Sigmoid colon (tissue), 6 donors: ENCODE measurements at regions not wholly inside any gene's neighbourhood (a gene's known extent, or its start where the extent isn't known, plus 50 kb on each side); places are given as distances from the start of the nearest gene placed in this dataset.

ENCODE experiments used
- DNase-seq: peaks from one replicate; pipeline ENCODE4 v3.0.0-alpha.2; 2019
- H3K27ac ChIP-seq, 4 donors: fragments of 200-600 bp; sonication (generic); one replicate each; pipeline ENCODE4 v1.5.1; 2016 to 2019; ENCODE audit warnings: mild to moderate bottlenecking in 1 of 4
- H3K27me3 ChIP-seq, 3 donors: fragments of 200-600 bp; sonication (generic); one replicate each; pipeline ENCODE4 v1.5.1; 2019; ENCODE audit warnings: mild to moderate bottlenecking in 1 of 3
- H3K36me3 ChIP-seq, 4 donors: fragments of 200-600 bp; sonication (generic); one replicate each; pipeline ENCODE4 v1.5.1; 2016 to 2019
- H3K4me1 ChIP-seq, 4 donors: fragments of 200-600 bp; sonication (generic); one replicate each; pipeline ENCODE4 v1.5.1; 2017 to 2019
- H3K4me3 ChIP-seq, 4 donors: fragments of 200-600 bp; sonication (generic); one replicate each; pipeline ENCODE4 v1.5.1; 2017 to 2019; ENCODE audit warnings: mild to moderate bottlenecking in 2 of 4, moderate library complexity in 1 of 4
- H3K9me3 ChIP-seq, 4 donors: fragments of 200-600 bp in 3 of 4; sonication (generic) in 3 of 4; one replicate each; pipeline versions ENCODE4 v1.5.1 to v1.6.1; 2013 to 2019
- CTCF ChIP-seq, 4 experiments: fragments of 450-650 bp in 3 of 4; fragments of 200-600 bp in 1 of 4; IDR thresholded peaks; one replicate each; pipeline ENCODE4 v1.5.1; 2016 to 2019; ENCODE audit warnings: antibody characterized with exemption in 4 of 4, mild to moderate bottlenecking in 3 of 4, moderate library complexity in 2 of 4
- EP300 ChIP-seq, 4 donors: sonication (generic); formaldehyde crosslinking; IDR thresholded peaks; one replicate each; pipeline ENCODE4 v1.6.1; 2017; ENCODE audit warnings: antibody characterized with exemption in 4 of 4
- POLR2A ChIP-seq, 2 donors: fragments of 450-650 bp; IDR thresholded peaks; one replicate each; pipeline ENCODE4 v1.6.1; 2016; ENCODE audit warnings: antibody characterized with exemption in 2 of 2, mild to moderate bottlenecking in 2 of 2, moderate library complexity in 2 of 2
- POLR2AphosphoS5 ChIP-seq, 4 donors: sonication (generic); formaldehyde crosslinking; IDR thresholded peaks; one replicate each; pipeline ENCODE4 v1.6.1; 2017; ENCODE audit warnings: antibody characterized with exemption in 4 of 4
- WGBS, 2 donors: extraction: QIAGEN DNeasy Blood & Tissue Kit; methylation state at CpG; one replicate each; pipeline ENCODE4 v1.1.7; 2013; 5-methylcytosine and 5-hydroxymethylcytosine counted together
- intact Hi-C: fragments of 100-400 bp; cut with DNase I; formaldehyde crosslinking; loops from one replicate; pipeline ENCODE4 v1.15.1; 2023
- donor health status: healthy with polysubstance abuse.
- donor health status: healthy.

- intact Hi-C loops: no loop called here
- H3K36me3 ChIP-seq: no peaks in the 10 kb centered on the region
- TF ChIP-seq EP300 (IDR thresholded peaks at IDR 0.05) (no peak), CTCF (IDR thresholded peaks at IDR 0.05) (no peak), POLR2AphosphoS5 (IDR thresholded peaks at IDR 0.05) (no peak), POLR2A (IDR thresholded peaks at IDR 0.05) (no peak)
- WGBS, 2 donors: 39 to 81% methylated on average over 5 of the region's 5 CpGs
- DNase-seq: no peak
- H3K9me3 ChIP-seq: no peaks in the 10 kb centered on the region
- H3K4me3 ChIP-seq: no peak overlapping the region
- no peak overlapping the region for H3K27ac ChIP-seq
- H3K4me1 ChIP-seq: peaks cover 0 to 16% (median 8%) of the 10 kb centered on the region in 4 donors
- H3K27me3 ChIP-seq: no peaks in the 10 kb centered on the region
Observed at GRCh38 chr4:11151500-11151899, 277.2 kb downstream of the HS3ST1 start.

- Histone ChIP-seq H3K27ac (no peak overlapping the region), H3K27me3 (no peaks in the 10 kb centered on the region), H3K4me3 (no peak overlapping the region), H3K36me3 (no peaks in the 10 kb centered on the region), H3K9me3 (no peaks in the 10 kb centered on the region), H3K4me1 (peaks cover 0 to 5% (median under 1%) of the 10 kb centered on the region in 4 donors)
- no peak for TF ChIP-seq CTCF (IDR thresholded peaks at IDR 0.05)
- no peak for TF ChIP-seq POLR2A (IDR thresholded peaks at IDR 0.05)
- TF ChIP-seq POLR2AphosphoS5 (IDR thresholded peaks at IDR 0.05): no peak
- no peak for TF ChIP-seq EP300 (IDR thresholded peaks at IDR 0.05)
- WGBS, 2 donors: 82 to 88% methylated on average over 4 of the region's 4 CpGs
- DNase-seq: no peak
- intact Hi-C loops: no loop called here
Observed at GRCh38 chr4:11149612-11150259, 279.0 kb downstream of the HS3ST1 start.

- Histone ChIP-seq H3K27ac (no peak overlapping the region), H3K4me3 (no peak overlapping the region), H3K36me3 (no peaks in the 10 kb centered on the region), H3K9me3 (no peaks in the 10 kb centered on the region), H3K27me3 (no peaks in the 10 kb centered on the region), H3K4me1 (no peaks in the 10 kb centered on the region)
- TF ChIP-seq CTCF (IDR thresholded peaks at IDR 0.05): no peak
- no peak for TF ChIP-seq POLR2A (IDR thresholded peaks at IDR 0.05)
- TF ChIP-seq POLR2AphosphoS5 (IDR thresholded peaks at IDR 0.05): no peak
- TF ChIP-seq EP300 (IDR thresholded peaks at IDR 0.05): no peak
- WGBS, 2 donors: 15 to 73% methylated on average over 1 of the region's 1 CpG
- no peak for DNase-seq
- intact Hi-C loops: no loop called here
Observed at GRCh38 chr4:11139871-11140270, 288.8 kb downstream of the HS3ST1 start.

- DNase-seq: no peak
- no peak overlapping the region for H3K27ac ChIP-seq
- intact Hi-C loops: no loop called here
- H3K36me3 ChIP-seq: no peaks in the 10 kb centered on the region
- no peaks in the 10 kb centered on the region for H3K9me3 ChIP-seq
- 67 to 89% methylated on average over 1 of the region's 1 CpG for WGBS, 2 donors
- H3K4me3 ChIP-seq: no peak overlapping the region
- TF ChIP-seq POLR2AphosphoS5 (IDR thresholded peaks at IDR 0.05) (no peak), CTCF (IDR thresholded peaks at IDR 0.05) (no peak)
- no peaks in the 10 kb centered on the region for H3K27me3 ChIP-seq
- H3K4me1 ChIP-seq: no peaks in the 10 kb centered on the region
Observed at GRCh38 chr4:11138964-11139363, 289.7 kb downstream of the HS3ST1 start.

- DNase-seq: no peak
- Histone ChIP-seq H3K27me3 (no peaks in the 10 kb centered on the region), H3K36me3 (no peaks in the 10 kb centered on the region), H3K4me1 (no peaks in the 10 kb centered on the region), H3K9me3 (peaks cover 0 to 3% (median 0%) of the 10 kb centered on the region in 4 donors), H3K27ac (no peak overlapping the region), H3K4me3 (no peak overlapping the region)
- intact Hi-C loops: no loop called here
- TF ChIP-seq POLR2AphosphoS5 (IDR thresholded peaks at IDR 0.05): no peak
- no peak for TF ChIP-seq EP300 (IDR thresholded peaks at IDR 0.05)
- TF ChIP-seq POLR2A (IDR thresholded peaks at IDR 0.05): no peak
- TF ChIP-seq CTCF (IDR thresholded peaks at IDR 0.05): no peak
Observed at GRCh38 chr4:11134705-11135104, 294.0 kb downstream of the HS3ST1 start.
